A673 (cell line): ENCODE measurements at regions not wholly inside any gene's neighbourhood (a gene's known extent, or its start where the extent isn't known, plus 50 kb on each side); places are given as distances from the start of the nearest gene placed in this dataset.

ENCODE experiments used
- EZH2 ChIP-seq: fragments of 200-600 bp; sonication (generic); IDR thresholded peaks from 2 replicates; pipeline ENCODE4 v1.6.1; 2017; ENCODE audit warnings: borderline replicate concordance, low read depth, mild to moderate bottlenecking, mixed read lengths, antibody characterized with exemption, low read length; ENCODE audit not compliant: poor library complexity, severe bottlenecking
- TF ChIP-seq, protein P1 (sequence below): fragments of 300-800, 200-600 bp; sonication (generic); conservative IDR thresholded peaks from 2 replicates; pipeline ENCODE4 v1.5.1; 2017; ENCODE audit warnings: low read depth, mild to moderate bottlenecking, antibody characterized with exemption, low read length, moderate library complexity, mixed read lengths

DNA sequence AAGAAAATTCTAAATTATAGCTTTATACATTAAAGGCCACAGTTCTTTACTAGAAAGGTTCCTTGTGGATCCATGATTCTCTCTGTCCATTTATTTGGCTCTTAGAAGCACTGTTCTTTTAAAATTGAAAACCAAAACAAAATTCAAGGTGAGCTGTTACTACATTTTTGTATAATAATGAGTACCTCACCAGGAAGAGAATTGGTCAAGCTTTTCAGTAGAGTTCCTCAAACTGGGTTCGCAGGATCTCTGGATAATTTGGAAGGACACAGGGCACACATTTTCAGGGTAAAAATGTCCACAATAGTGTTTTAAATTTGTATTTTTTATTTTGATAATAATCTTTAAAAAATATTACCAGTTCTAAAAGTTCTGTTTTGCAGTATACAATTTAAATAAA lies 93.0 kb downstream of the PPP1R3A start:
- no peak for TF ChIP-seq EZH2
- TF ChIP-seq, protein P1, sequence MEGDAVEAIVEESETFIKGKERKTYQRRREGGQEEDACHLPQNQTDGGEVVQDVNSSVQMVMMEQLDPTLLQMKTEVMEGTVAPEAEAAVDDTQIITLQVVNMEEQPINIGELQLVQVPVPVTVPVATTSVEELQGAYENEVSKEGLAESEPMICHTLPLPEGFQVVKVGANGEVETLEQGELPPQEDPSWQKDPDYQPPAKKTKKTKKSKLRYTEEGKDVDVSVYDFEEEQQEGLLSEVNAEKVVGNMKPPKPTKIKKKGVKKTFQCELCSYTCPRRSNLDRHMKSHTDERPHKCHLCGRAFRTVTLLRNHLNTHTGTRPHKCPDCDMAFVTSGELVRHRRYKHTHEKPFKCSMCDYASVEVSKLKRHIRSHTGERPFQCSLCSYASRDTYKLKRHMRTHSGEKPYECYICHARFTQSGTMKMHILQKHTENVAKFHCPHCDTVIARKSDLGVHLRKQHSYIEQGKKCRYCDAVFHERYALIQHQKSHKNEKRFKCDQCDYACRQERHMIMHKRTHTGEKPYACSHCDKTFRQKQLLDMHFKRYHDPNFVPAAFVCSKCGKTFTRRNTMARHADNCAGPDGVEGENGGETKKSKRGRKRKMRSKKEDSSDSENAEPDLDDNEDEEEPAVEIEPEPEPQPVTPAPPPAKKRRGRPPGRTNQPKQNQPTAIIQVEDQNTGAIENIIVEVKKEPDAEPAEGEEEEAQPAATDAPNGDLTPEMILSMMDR = no peak
